B cell (primary cell): ENCODE measurements at regions not wholly inside any gene's neighbourhood (a gene's known extent, or its start where the extent isn't known, plus 50 kb on each side); places are given as distances from the start of the nearest gene placed in this dataset.

Experiments used
- ATAC-seq: fragments of 200-7000 bp; cut with Tn5 transposase; one replicate; pipeline ENCODE4 v1.10.0; 2021; ENCODE audit warnings: low read depth, mild to moderate bottlenecking, moderate number of reproducible peaks, moderate library complexity
- CTCF ChIA-PET: fragments of 350-600 bp; sonication (Branson Sonifier 250); formaldehyde crosslinking; loops from one replicate; lab custom pipeline; 2021; ENCODE audit warnings: antibody characterized with exemption, inconsistent platforms; lab: Charles Lee
- POLR2A ChIA-PET: fragments of 350-600 bp; sonication (Branson Sonifier 250); formaldehyde crosslinking; loops from one replicate; lab custom pipeline; 2021; ENCODE audit warnings: antibody characterized with exemption; lab: Charles Lee
- DNase-seq: peaks from one replicate; pipeline ENCODE4 v3.0.0; 2013
- H2AFZ ChIP-seq: 2 replicates; pipeline ENCODE4 v1.6.1; 2012; ENCODE audit warnings: mild to moderate bottlenecking, low read depth, low read length; ENCODE audit not compliant: insufficient read depth, poor library complexity, severe bottlenecking
- H3K27ac ChIP-seq, 2 donors: 1 replicate in 1 of 2; 2 replicates in 1 of 2; pipeline ENCODE4 v1.5.1; 2012 to 2013; ENCODE audit warnings: low read length in 2 of 2, mild to moderate bottlenecking in 2 of 2, moderate library complexity in 1 of 2
- H3K27me3 ChIP-seq, 4 experiments: fragments of 200-600 bp in 1 of 4; sonication (generic) in 1 of 4; replicated peaks in 1 of 4; 1 replicate in 2 of 4; 2 replicates in 2 of 4; pipeline versions ENCODE4 v1.6.1 to v1.7.0; 2013 to 2016; ENCODE audit warnings: low read length in 3 of 4, mild to moderate bottlenecking in 2 of 4, mixed read lengths in 1 of 4, moderate library complexity in 1 of 4; ENCODE audit not compliant: insufficient read depth in 4 of 4, control insufficient read depth in 3 of 4; ENCODE audit errors: control extremely low read depth in 1 of 4
- H3K36me3 ChIP-seq, 2 experiments: replicated peaks in 1 of 2; 1 replicate in 1 of 2; 2 replicates in 1 of 2; pipeline versions ENCODE4 v1.6.1 to v1.7.1; 2013; ENCODE audit warnings: low read length in 1 of 2; ENCODE audit not compliant: insufficient read depth in 2 of 2, control insufficient read depth in 1 of 2; ENCODE audit errors: control extremely low read depth in 1 of 2, extremely low read depth in 1 of 2
- H3K4me1 ChIP-seq, 2 donors: fragments of 200-600 bp in 1 of 2; sonication (generic) in 1 of 2; 1 replicate in 1 of 2; 2 replicates in 1 of 2; pipeline versions ENCODE4 v1.5.1 to v1.6.1; 2013 to 2017; ENCODE audit warnings: low read length in 2 of 2; ENCODE audit not compliant: control insufficient read depth in 2 of 2, insufficient read depth in 2 of 2
- H3K4me2 ChIP-seq: replicated peaks from 2 replicates; pipeline ENCODE3; 2012; ENCODE audit warnings: mild to moderate bottlenecking, low read depth, low read length; ENCODE audit not compliant: poor library complexity, severe bottlenecking
- H3K4me3 ChIP-seq, 5 experiments: fragments of 200-600 bp in 1 of 5; sonication (generic) in 1 of 5; 1 replicate in 3 of 5; 2 replicates in 2 of 5; pipeline versions ENCODE4 v1.5.1 to v1.7.0; 2011 to 2016; ENCODE audit warnings: low read length in 4 of 5, mild to moderate bottlenecking in 4 of 5, low read depth in 2 of 5, control low read depth in 1 of 5, moderate library complexity in 1 of 5; ENCODE audit not compliant: insufficient read depth in 1 of 5; ENCODE audit errors: control extremely low read depth in 1 of 5, extremely low read depth in 1 of 5
- H3K79me2 ChIP-seq: fragments of 200-600 bp; sonication (generic); one replicate; pipeline ENCODE4 v1.6.0; 2016; ENCODE audit warnings: low read length; ENCODE audit not compliant: control insufficient read depth, insufficient read depth
- H3K9ac ChIP-seq: fragments of 200-600 bp; sonication (generic); 2 replicates; pipeline ENCODE4 v1.6.1; 2017; ENCODE audit warnings: mild to moderate bottlenecking, low read length, moderate library complexity
- H3K9me3 ChIP-seq, 3 donors: one replicate each; pipeline versions ENCODE4 v1.6.1 to v1.7.1; 2013; ENCODE audit warnings: low read length in 2 of 3; ENCODE audit not compliant: control insufficient read depth in 2 of 3, insufficient read depth in 1 of 3; ENCODE audit errors: control extremely low read depth in 1 of 3
- H4K20me1 ChIP-seq: 2 replicates; pipeline ENCODE4 v1.6.0; 2012; ENCODE audit warnings: mild to moderate bottlenecking, low read length; ENCODE audit not compliant: insufficient read depth, control insufficient read depth, poor library complexity, severe bottlenecking
- H3K27ac Mint-ChIP-seq: one replicate; pipeline ENCODE4 v1.8.0; 2021; ENCODE audit warnings: mixed read lengths
- H3K27me3 Mint-ChIP-seq: one replicate; pipeline ENCODE4 v1.8.0; 2021; ENCODE audit warnings: mixed read lengths
- H3K4me1 Mint-ChIP-seq: one replicate; pipeline ENCODE4 v1.8.0; 2021; ENCODE audit warnings: mixed read lengths
- H3K4me3 Mint-ChIP-seq: one replicate; pipeline ENCODE4 v1.8.0; 2021; ENCODE audit warnings: mixed read lengths
- H3K9me3 Mint-ChIP-seq: one replicate; pipeline ENCODE4 v1.8.0; 2022; ENCODE audit warnings: mixed read lengths; ENCODE audit not compliant: insufficient read depth
- EZH2 ChIP-seq: IDR thresholded peaks from 2 replicates; pipeline ENCODE4 v1.6.1; 2012; ENCODE audit warnings: borderline replicate concordance, low read depth, mild to moderate bottlenecking, moderate library complexity, low read length; ENCODE audit not compliant: insufficient read depth, poor library complexity, severe bottlenecking
- WGBS: methylation state at CpG from one replicate; pipeline ENCODE4 v1.1.5; 2013; ENCODE audit warnings: missing lambda C conversion rate; ENCODE audit not compliant: insufficient coverage; 5-methylcytosine and 5-hydroxymethylcytosine counted together
- intact Hi-C: fragments of 100-400 bp; cut with micrococcal nuclease; formaldehyde crosslinking; loops from one replicate; pipeline ENCODE4 v1.10.0; 2022
- TF ChIP-seq, protein P1 (sequence below): fragments of 200-600 bp; IDR thresholded peaks from one replicate; pipeline ENCODE4 v1.8.0; 2022; ENCODE audit warnings: antibody characterized with exemption, mild to moderate bottlenecking

DNA sequence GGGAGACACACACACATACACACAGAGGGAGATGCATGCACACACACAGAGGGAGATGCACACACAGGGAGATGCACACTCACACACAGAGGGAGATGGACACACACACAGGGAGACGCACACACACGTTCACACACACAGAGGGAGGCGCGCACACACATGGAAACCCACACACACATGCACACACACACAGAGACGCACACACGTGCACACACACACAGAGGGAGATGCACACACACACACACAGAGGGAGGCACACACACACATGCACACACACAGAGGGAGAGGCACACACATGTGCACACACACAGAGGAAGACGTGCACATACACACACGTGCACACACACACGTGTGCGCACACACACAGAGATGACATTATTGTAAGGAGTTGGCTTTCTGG, 79.1 kb downstream of the HMX1 start:
- H3K79me2 ChIP-seq, result no peaks in the 10 kb centered on the region
- no peak overlapping the region for H3K4me2 ChIP-seq
- WGBS, result 87% methylated on average over 9 of the region's 10 CpGs
- no peak overlapping the region for H3K4me3 Mint-ChIP-seq
- no peak overlapping the region for H2AFZ ChIP-seq
- H3K36me3 ChIP-seq, result no peaks in the 10 kb centered on the region
- no peaks in the 10 kb centered on the region for H3K9me3 Mint-ChIP-seq
- no peaks in the 10 kb centered on the region for H3K4me1 Mint-ChIP-seq
- no peak overlapping the region for H3K27ac ChIP-seq
- ATAC-seq (no peak), DNase-seq (no peak)
- POLR2A ChIA-PET, result no interaction called here
- CTCF ChIA-PET, result no interaction called here
- no peaks in the 10 kb centered on the region for H4K20me1 ChIP-seq
- H3K27me3 ChIP-seq, result no peaks in the 10 kb centered on the region
- H3K27ac Mint-ChIP-seq, result no peak overlapping the region
- H3K9me3 ChIP-seq, result peaks cover 0 to 25% (median 0%) of the 10 kb centered on the region in 3 donors
- H3K4me1 ChIP-seq, result no peaks in the 10 kb centered on the region
- TF ChIP-seq, protein P1, sequence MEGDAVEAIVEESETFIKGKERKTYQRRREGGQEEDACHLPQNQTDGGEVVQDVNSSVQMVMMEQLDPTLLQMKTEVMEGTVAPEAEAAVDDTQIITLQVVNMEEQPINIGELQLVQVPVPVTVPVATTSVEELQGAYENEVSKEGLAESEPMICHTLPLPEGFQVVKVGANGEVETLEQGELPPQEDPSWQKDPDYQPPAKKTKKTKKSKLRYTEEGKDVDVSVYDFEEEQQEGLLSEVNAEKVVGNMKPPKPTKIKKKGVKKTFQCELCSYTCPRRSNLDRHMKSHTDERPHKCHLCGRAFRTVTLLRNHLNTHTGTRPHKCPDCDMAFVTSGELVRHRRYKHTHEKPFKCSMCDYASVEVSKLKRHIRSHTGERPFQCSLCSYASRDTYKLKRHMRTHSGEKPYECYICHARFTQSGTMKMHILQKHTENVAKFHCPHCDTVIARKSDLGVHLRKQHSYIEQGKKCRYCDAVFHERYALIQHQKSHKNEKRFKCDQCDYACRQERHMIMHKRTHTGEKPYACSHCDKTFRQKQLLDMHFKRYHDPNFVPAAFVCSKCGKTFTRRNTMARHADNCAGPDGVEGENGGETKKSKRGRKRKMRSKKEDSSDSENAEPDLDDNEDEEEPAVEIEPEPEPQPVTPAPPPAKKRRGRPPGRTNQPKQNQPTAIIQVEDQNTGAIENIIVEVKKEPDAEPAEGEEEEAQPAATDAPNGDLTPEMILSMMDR, result no peak
- no peak for TF ChIP-seq EZH2
- no peak overlapping the region for H3K4me3 ChIP-seq
- no peak overlapping the region for H3K9ac ChIP-seq
- no peaks in the 10 kb centered on the region for H3K27me3 Mint-ChIP-seq
- intact Hi-C loops, result no loop called here

DNA sequence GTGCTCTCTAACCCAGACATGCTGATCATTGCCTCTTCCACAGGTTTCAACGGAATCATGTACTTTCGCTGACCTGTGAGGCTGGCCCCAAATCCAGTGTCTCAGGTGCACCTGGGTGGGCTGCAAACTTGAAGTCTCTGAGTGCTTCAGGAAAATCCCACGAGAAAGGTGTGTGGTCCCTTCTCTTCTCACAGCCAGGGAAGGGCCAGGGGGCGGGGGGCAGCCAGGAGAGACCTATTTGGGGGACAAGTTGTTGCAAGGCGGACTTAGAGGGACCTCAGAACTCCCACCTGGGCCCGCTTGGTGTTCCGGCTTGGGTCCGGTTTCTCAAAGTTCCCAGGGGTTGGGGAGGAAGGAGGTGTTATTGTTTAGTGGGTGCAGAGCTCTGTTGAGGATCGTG, 80.0 kb downstream of the HMX1 start:
- H3K79me2 ChIP-seq, result no peaks in the 10 kb centered on the region
- POLR2A ChIA-PET, result no interaction called here
- TF ChIP-seq EZH2, result no peak
- TF ChIP-seq, protein P1, result no peak
- intact Hi-C loops, result no loop called here
- H3K4me2 ChIP-seq, result no peak overlapping the region
- no peaks in the 10 kb centered on the region for H3K4me1 ChIP-seq
- no peak overlapping the region for H3K27ac ChIP-seq
- H4K20me1 ChIP-seq, result no peaks in the 10 kb centered on the region
- H2AFZ ChIP-seq, result no peak overlapping the region
- H3K9ac ChIP-seq, result no peak overlapping the region
- no peaks in the 10 kb centered on the region for H3K9me3 Mint-ChIP-seq
- ATAC-seq, result no peak
- DNase-seq, result no peak
- no peak overlapping the region for H3K4me3 Mint-ChIP-seq
- 94% methylated on average over 6 of the region's 9 CpGs for WGBS
- no peaks in the 10 kb centered on the region for H3K36me3 ChIP-seq
- H3K4me1 Mint-ChIP-seq, result no peaks in the 10 kb centered on the region
- H3K9me3 ChIP-seq, result peaks cover 0 to 25% (median 0%) of the 10 kb centered on the region in 3 donors
- no peaks in the 10 kb centered on the region for H3K27me3 Mint-ChIP-seq
- H3K4me3 ChIP-seq, result no peak overlapping the region
- no peaks in the 10 kb centered on the region for H3K27me3 ChIP-seq
- H3K27ac Mint-ChIP-seq, result no peak overlapping the region
- CTCF ChIA-PET, result no interaction called here
